Epithelial cell of proximal tubule (primary cell): ENCODE measurements at regions not wholly inside any gene's neighbourhood (a gene's known extent, or its start where the extent isn't known, plus 50 kb on each side); places are given as distances from the start of the nearest gene placed in this dataset.
A peak's percentile ranks its signal among the peaks of the same experiment; 100 is the strongest.

Source experiments
- DNase-seq: peaks from one replicate; pipeline ENCODE4 v3.0.0-alpha.2; 2011; ENCODE audit warnings: low read depth
- H3K4me3 ChIP-seq: 2 replicates; pipeline ENCODE4 v1.5.1; 2011; ENCODE audit warnings: low read depth, mild to moderate bottlenecking, low read length
- TF ChIP-seq, protein P1 (sequence below): conservative IDR thresholded peaks from 2 replicates; pipeline ENCODE4 v1.5.1; 2012; ENCODE audit warnings: low read depth, mild to moderate bottlenecking, low read length

DNA sequence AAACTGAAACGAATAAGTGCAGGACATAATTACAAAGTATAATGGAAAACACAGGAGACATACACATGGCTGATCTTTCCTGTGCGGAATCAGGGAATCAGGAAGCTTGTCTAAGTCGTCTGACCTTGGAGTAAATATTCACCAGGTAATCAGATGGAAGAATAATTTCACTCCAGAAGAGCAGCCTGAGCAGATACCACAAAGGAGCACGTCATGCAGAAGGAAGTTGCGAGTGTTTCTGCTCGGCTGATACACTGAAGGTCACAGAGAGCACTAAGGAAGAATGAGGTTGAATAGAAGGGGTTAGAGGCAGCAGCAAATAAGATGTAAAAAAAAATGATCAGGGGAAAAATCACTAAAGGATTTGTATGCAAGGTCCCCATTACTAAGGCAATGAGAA lies 122.3 kb upstream of the GPC6 start:
- no peak overlapping the region for H3K4me3 ChIP-seq
- TF ChIP-seq, protein P1, sequence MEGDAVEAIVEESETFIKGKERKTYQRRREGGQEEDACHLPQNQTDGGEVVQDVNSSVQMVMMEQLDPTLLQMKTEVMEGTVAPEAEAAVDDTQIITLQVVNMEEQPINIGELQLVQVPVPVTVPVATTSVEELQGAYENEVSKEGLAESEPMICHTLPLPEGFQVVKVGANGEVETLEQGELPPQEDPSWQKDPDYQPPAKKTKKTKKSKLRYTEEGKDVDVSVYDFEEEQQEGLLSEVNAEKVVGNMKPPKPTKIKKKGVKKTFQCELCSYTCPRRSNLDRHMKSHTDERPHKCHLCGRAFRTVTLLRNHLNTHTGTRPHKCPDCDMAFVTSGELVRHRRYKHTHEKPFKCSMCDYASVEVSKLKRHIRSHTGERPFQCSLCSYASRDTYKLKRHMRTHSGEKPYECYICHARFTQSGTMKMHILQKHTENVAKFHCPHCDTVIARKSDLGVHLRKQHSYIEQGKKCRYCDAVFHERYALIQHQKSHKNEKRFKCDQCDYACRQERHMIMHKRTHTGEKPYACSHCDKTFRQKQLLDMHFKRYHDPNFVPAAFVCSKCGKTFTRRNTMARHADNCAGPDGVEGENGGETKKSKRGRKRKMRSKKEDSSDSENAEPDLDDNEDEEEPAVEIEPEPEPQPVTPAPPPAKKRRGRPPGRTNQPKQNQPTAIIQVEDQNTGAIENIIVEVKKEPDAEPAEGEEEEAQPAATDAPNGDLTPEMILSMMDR = no peak
- no peak for DNase-seq

GRCh38 chr13:93108111-93108601 lies 118.5 kb upstream of the GPC6 start:
- DNase-seq = no peak
- TF ChIP-seq, protein P1 = no peak
- H3K4me3 ChIP-seq = no peak overlapping the region

- H3K4me3 ChIP-seq = no peak overlapping the region
- TF ChIP-seq, protein P1 = peak; percentile 44
- DNase-seq = no peak
Observed at GRCh38 chr13:93116809-93117208, 109.8 kb upstream of the GPC6 start.

- TF ChIP-seq, protein P1 = no peak
- H3K4me3 ChIP-seq = no peak overlapping the region
- DNase-seq = no peak
Observed at GRCh38 chr13:93118081-93118615, 108.5 kb upstream of the GPC6 start.

- TF ChIP-seq, protein P1 = no peak
- no peak overlapping the region for H3K4me3 ChIP-seq
- DNase-seq = no peak
Observed at GRCh38 chr13:93140912-93141311, 85.7 kb upstream of the GPC6 start.

GRCh38 chr13:93144031-93144430 lies 82.6 kb upstream of the GPC6 start:
- DNase-seq = no peak
- H3K4me3 ChIP-seq = no peak overlapping the region
- TF ChIP-seq, protein P1 = no peak

DNA sequence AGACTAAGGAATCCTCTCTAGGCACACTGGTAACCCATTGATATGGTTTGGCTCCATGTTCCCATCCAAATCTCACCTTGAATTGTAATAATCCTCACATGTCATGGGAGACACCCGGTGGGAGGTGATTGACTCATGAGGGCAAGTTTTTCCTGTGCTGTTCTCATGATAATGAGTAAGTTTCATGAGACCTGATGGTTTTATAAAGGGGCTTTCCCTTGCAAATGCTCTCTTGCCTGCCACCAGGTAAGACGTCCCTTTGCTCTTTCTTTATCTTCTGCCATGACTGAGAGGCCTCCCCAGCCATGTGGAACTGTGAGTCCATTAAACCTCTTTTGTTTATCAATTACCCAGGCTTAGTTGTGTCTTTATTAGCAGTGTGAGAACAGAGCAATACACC lies 81.4 kb upstream of the GPC6 start:
- TF ChIP-seq, protein P1 = no peak
- no peak for DNase-seq
- no peak overlapping the region for H3K4me3 ChIP-seq
